ENCODE measurements at regions not wholly inside any gene's neighbourhood (a gene's known extent, or its start where the extent isn't known, plus 50 kb on each side); places are given as distances from the start of the nearest gene placed in this dataset.

DNA sequence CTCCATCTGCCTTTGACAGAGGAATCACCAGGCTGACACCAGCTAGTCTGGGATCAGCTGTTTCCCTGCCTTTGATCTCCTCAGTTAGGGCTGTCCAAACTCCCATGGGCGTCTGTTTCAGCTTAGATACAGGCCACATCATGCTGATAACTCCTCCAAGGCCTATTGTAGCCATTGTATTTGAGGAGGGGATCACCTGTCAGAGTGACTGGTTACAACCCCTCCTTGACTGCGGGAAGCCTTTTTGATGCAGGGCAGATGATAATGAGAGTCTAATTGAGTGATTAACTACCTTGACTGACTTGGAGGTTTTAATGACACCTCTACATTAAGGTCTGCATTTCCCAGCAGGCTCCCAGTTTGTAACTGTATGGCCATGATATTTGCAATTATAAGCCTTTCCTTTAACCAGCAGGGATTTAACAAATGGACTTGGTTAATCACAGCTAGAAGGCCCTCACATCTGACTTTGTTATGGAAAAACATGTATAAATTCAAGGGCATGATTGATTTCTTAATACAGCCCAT, 863.5 kb downstream of the KCNJ2 start:
- Histone ChIP-seq H3K27me3 (no peaks in the 10 kb centered on the region), H3K4me2 (no peak overlapping the region), H3K36me3 (replicated peaks; ENCODE audit: insufficient read depth, low read depth) (no peaks in the 10 kb centered on the region), H4K20me1 (ENCODE audit: insufficient read depth, poor library complexity, severe bottlenecking) (no peaks in the 10 kb centered on the region), H3K9me3 (ENCODE audit: low read depth) (no peaks in the 10 kb centered on the region), H3K9me2 (replicated peaks; ENCODE audit: insufficient read depth) (no peaks in the 10 kb centered on the region), H3K79me2 (no peaks in the 10 kb centered on the region), H3K27ac (no peak overlapping the region), H2AFZ (no peak overlapping the region), H3K4me1 (ENCODE audit: insufficient read depth) (no peaks in the 10 kb centered on the region), H3K4me3 (no peak overlapping the region)
- WGBS (ENCODE audit: low lambda C conversion rate, missing lambda C conversion rate): 28% methylated on average over 2 of the region's 2 CpGs
- TF ChIP-seq, protein P1, sequence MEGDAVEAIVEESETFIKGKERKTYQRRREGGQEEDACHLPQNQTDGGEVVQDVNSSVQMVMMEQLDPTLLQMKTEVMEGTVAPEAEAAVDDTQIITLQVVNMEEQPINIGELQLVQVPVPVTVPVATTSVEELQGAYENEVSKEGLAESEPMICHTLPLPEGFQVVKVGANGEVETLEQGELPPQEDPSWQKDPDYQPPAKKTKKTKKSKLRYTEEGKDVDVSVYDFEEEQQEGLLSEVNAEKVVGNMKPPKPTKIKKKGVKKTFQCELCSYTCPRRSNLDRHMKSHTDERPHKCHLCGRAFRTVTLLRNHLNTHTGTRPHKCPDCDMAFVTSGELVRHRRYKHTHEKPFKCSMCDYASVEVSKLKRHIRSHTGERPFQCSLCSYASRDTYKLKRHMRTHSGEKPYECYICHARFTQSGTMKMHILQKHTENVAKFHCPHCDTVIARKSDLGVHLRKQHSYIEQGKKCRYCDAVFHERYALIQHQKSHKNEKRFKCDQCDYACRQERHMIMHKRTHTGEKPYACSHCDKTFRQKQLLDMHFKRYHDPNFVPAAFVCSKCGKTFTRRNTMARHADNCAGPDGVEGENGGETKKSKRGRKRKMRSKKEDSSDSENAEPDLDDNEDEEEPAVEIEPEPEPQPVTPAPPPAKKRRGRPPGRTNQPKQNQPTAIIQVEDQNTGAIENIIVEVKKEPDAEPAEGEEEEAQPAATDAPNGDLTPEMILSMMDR (IDR thresholded peaks at IDR 0.05; ENCODE audit: poor library complexity): no peak
- no peak for TF ChIP-seq EZH2 (IDR thresholded peaks at IDR 0.05; ENCODE audit: borderline replicate concordance)
- TF ChIP-seq EZH2phosphoT487 (IDR thresholded peaks at IDR 0.05; ENCODE audit: low read depth, severe bottlenecking, unreplicated experiment): no peak
- no peak for DNase-seq (ENCODE audit: low spot score)

DNA sequence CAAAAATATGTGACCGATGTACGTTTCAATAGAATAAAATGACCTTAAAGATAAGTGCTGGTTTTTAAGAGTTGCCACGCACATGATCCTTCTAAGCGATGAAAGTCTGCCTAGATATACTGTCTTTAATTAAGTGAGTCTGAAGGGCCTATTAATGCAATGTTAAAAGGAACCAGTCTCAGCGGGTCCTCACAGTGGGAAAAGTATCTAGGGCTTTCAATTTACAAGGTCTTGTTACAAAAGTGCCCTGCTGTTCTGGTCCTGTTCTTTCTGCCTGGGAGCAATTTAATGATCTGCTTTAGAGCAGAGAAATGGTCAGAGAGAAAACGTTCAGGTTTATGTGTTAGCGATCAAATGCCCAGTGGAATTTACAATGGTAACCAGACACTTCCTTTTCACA, 864.0 kb downstream of the KCNJ2 start:
- no peaks in the 10 kb centered on the region for H3K9me2 ChIP-seq (replicated peaks; ENCODE audit: insufficient read depth)
- H2AFZ ChIP-seq: no peak overlapping the region
- H3K9me3 ChIP-seq (ENCODE audit: low read depth): no peaks in the 10 kb centered on the region
- H3K27me3 ChIP-seq: no peaks in the 10 kb centered on the region
- no peaks in the 10 kb centered on the region for H3K79me2 ChIP-seq
- no peak overlapping the region for H3K27ac ChIP-seq
- no peak for TF ChIP-seq EZH2phosphoT487 (IDR thresholded peaks at IDR 0.05; ENCODE audit: low read depth, severe bottlenecking, unreplicated experiment)
- no peak for DNase-seq (ENCODE audit: low spot score)
- H3K4me1 ChIP-seq (ENCODE audit: insufficient read depth): no peaks in the 10 kb centered on the region
- no peak overlapping the region for H3K4me3 ChIP-seq
- no peaks in the 10 kb centered on the region for H3K36me3 ChIP-seq (replicated peaks; ENCODE audit: insufficient read depth, low read depth)
- no peak overlapping the region for H3K4me2 ChIP-seq
- 27% methylated on average over 7 of the region's 7 CpGs for WGBS (ENCODE audit: low lambda C conversion rate, missing lambda C conversion rate)
- H4K20me1 ChIP-seq (ENCODE audit: insufficient read depth, poor library complexity, severe bottlenecking): no peaks in the 10 kb centered on the region

DNA sequence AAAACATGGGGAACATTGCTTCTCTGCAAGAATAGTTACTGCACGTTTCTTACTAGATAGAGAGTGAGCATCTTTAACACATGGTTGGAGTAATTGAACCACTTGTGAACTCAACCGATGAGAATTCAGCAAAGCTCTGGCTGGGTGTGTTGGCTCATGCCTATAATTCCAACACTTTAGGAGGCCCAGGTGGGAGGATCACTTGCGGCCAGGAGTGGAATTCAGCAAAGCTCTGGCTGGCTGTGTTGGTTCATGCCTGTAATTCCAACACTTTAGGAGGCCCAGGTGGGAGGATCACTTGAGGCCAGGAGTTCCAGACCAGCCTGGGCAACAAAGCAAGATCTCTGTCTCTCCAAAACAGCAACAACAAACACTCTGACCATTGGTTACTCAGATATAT, 865.9 kb downstream of the KCNJ2 start:
- H3K4me2 ChIP-seq: no peak overlapping the region
- H3K79me2 ChIP-seq: no peaks in the 10 kb centered on the region
- TF ChIP-seq EZH2phosphoT487 (IDR thresholded peaks at IDR 0.05; ENCODE audit: low read depth, severe bottlenecking, unreplicated experiment): no peak
- TF ChIP-seq, protein P1 (IDR thresholded peaks at IDR 0.05; ENCODE audit: poor library complexity): no peak
- TF ChIP-seq EZH2 (IDR thresholded peaks at IDR 0.05; ENCODE audit: borderline replicate concordance): no peak
- H3K27me3 ChIP-seq: no peaks in the 10 kb centered on the region
- H3K4me1 ChIP-seq (ENCODE audit: insufficient read depth): no peaks in the 10 kb centered on the region
- no peak for DNase-seq (ENCODE audit: low spot score)
- no peak overlapping the region for H3K4me3 ChIP-seq
- 83% methylated on average over 3 of the region's 3 CpGs for WGBS (ENCODE audit: low lambda C conversion rate, missing lambda C conversion rate)
- no peaks in the 10 kb centered on the region for H3K9me3 ChIP-seq (ENCODE audit: low read depth)
- H3K9me2 ChIP-seq (replicated peaks; ENCODE audit: insufficient read depth): no peaks in the 10 kb centered on the region
- no peaks in the 10 kb centered on the region for H3K36me3 ChIP-seq (replicated peaks; ENCODE audit: insufficient read depth, low read depth)
- H4K20me1 ChIP-seq (ENCODE audit: insufficient read depth, poor library complexity, severe bottlenecking): no peaks in the 10 kb centered on the region
- no peak overlapping the region for H2AFZ ChIP-seq
- no peak overlapping the region for H3K27ac ChIP-seq

DNA sequence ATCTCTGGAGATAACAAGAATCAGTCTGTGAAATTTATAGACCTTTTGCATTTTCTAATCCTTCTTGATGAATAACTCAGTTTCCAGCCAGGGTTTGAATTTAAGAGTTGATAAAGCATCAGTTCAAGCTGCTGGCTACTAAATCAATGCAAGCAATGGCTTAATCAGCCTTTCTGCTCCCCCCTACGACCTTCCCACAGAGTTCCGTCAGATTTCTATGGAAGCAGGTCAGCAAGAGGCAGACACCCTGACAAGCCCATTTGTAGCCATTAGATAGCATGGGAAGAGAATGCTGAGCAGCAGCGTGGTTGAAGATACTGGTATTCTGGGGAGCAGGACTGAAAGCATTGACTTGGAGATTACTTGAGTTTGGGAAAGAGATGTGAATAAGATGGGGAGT, 868.1 kb downstream of the KCNJ2 start:
- Histone ChIP-seq H3K4me1 (ENCODE audit: insufficient read depth) (no peaks in the 10 kb centered on the region), H3K9me2 (replicated peaks; ENCODE audit: insufficient read depth) (no peaks in the 10 kb centered on the region), H3K27me3 (no peaks in the 10 kb centered on the region), H3K4me3 (no peak overlapping the region), H2AFZ (no peak overlapping the region), H3K9me3 (ENCODE audit: low read depth) (no peaks in the 10 kb centered on the region), H3K27ac (no peak overlapping the region), H3K36me3 (replicated peaks; ENCODE audit: insufficient read depth, low read depth) (no peaks in the 10 kb centered on the region), H4K20me1 (ENCODE audit: insufficient read depth, poor library complexity, severe bottlenecking) (no peaks in the 10 kb centered on the region), H3K79me2 (no peaks in the 10 kb centered on the region), H3K4me2 (no peak overlapping the region)
- no peak for DNase-seq (ENCODE audit: low spot score)
- WGBS (ENCODE audit: low lambda C conversion rate, missing lambda C conversion rate): 51% methylated on average over 3 of the region's 3 CpGs
- TF ChIP-seq, protein P1 (IDR thresholded peaks at IDR 0.05; ENCODE audit: poor library complexity): no peak
- TF ChIP-seq EZH2 (IDR thresholded peaks at IDR 0.05; ENCODE audit: borderline replicate concordance): no peak
- no peak for TF ChIP-seq EZH2phosphoT487 (IDR thresholded peaks at IDR 0.05; ENCODE audit: low read depth, severe bottlenecking, unreplicated experiment)

Measured in hepatocyte (in vitro differentiated cells).